Hepatocyte (in vitro differentiated cells): ENCODE measurements at regions not wholly inside any gene's neighbourhood (a gene's known extent, or its start where the extent isn't known, plus 50 kb on each side); places are given as distances from the start of the nearest gene placed in this dataset.

Source experiments
- DNase-seq: peaks from one replicate; pipeline ENCODE4 v3.0.0-alpha.2; 2016; ENCODE audit warnings: low spot score
- H2AFZ ChIP-seq: fragments of 200-600 bp; sonication (generic); 2 replicates; pipeline ENCODE4 v1.6.0; 2016; ENCODE audit warnings: antibody characterized with exemption, mild to moderate bottlenecking
- H3K27ac ChIP-seq: fragments of 200-600 bp; sonication (generic); 2 replicates; pipeline ENCODE4 v1.5.1; 2016; ENCODE audit warnings: mild to moderate bottlenecking
- H3K27me3 ChIP-seq: fragments of 200-600 bp; sonication (generic); 2 replicates; pipeline ENCODE4 v1.6.1; 2016
- H3K36me3 ChIP-seq: fragments of 200-600 bp; sonication (generic); replicated peaks from 2 replicates; pipeline ENCODE4 v1.5.1; 2016; ENCODE audit warnings: low read depth; ENCODE audit not compliant: insufficient read depth
- H3K4me1 ChIP-seq: fragments of 200-600 bp; sonication (generic); 2 replicates; pipeline ENCODE4 v1.5.1; 2016; ENCODE audit warnings: mild to moderate bottlenecking, moderate library complexity; ENCODE audit not compliant: insufficient read depth
- H3K4me2 ChIP-seq: fragments of 200-600 bp; sonication (generic); 2 replicates; pipeline ENCODE4 v1.6.0; 2016
- H3K4me3 ChIP-seq: fragments of 200-600 bp; sonication (generic); 2 replicates; pipeline ENCODE4 v1.5.1; 2016; ENCODE audit warnings: mild to moderate bottlenecking
- H3K79me2 ChIP-seq: fragments of 200-600 bp; sonication (generic); 2 replicates; pipeline ENCODE4 v1.6.0; 2017; ENCODE audit warnings: mild to moderate bottlenecking
- H3K9me2 ChIP-seq: fragments of 200-600 bp; sonication (generic); replicated peaks from 2 replicates; pipeline ENCODE4 v1.6.0; 2017; ENCODE audit warnings: mild to moderate bottlenecking; ENCODE audit not compliant: insufficient read depth
- H3K9me3 ChIP-seq: fragments of 200-600 bp; sonication (generic); 2 replicates; pipeline ENCODE4 v1.5.1; 2016; ENCODE audit warnings: low read depth, mild to moderate bottlenecking
- H4K20me1 ChIP-seq: fragments of 200-600 bp; sonication (generic); 2 replicates; pipeline ENCODE4 v1.6.0; 2016; ENCODE audit warnings: mild to moderate bottlenecking; ENCODE audit not compliant: insufficient read depth, poor library complexity, severe bottlenecking
- EZH2 ChIP-seq: fragments of 200-600 bp; sonication (generic); IDR thresholded peaks from 2 replicates; pipeline ENCODE4 v1.6.1; 2016; ENCODE audit warnings: antibody characterized with exemption, mild to moderate bottlenecking, borderline replicate concordance
- EZH2phosphoT487 ChIP-seq: fragments of 200-600 bp; sonication (generic); IDR thresholded peaks from one replicate; pipeline ENCODE4 v1.6.1; 2018; ENCODE audit warnings: antibody characterized with exemption, mild to moderate bottlenecking, low read depth, moderate library complexity; ENCODE audit not compliant: unreplicated experiment, severe bottlenecking
- WGBS: methylation state at CpG from one replicate; pipeline ENCODE4 v1.1.6; 2016; ENCODE audit warnings: low lambda C conversion rate; ENCODE audit errors: missing lambda C conversion rate; 5-methylcytosine and 5-hydroxymethylcytosine counted together
- TF ChIP-seq, protein P1 (sequence below): fragments of 200-600 bp; sonication (generic); IDR thresholded peaks from 2 replicates; pipeline ENCODE4 v1.5.1; 2016; ENCODE audit warnings: antibody characterized with exemption, mild to moderate bottlenecking; ENCODE audit not compliant: poor library complexity

DNA sequence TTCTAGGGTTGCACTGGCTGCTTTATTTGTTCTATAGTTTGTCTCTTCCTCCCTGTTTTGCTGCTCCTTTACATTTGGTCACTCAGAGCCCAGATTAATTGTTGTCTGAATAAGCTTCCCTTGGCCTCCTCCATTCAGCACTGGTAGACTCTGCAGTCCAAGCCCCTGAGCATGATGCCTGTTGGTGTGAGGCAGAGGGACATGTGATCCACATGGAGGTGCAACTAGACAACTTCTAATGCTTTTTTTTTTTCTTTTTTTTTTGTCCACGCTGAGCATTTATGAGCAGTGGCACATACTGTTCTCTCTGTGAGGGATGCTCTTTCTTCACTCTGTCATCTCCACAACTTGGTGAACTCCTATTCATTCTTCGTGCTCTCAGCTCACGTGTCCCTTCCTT is 167.3 kb upstream of the TBC1D5 start:
- no peak for DNase-seq
- Histone ChIP-seq H3K27ac (no peak overlapping the region), H3K27me3 (no peaks in the 10 kb centered on the region), H3K4me1 (no peaks in the 10 kb centered on the region), H3K9me3 (no peaks in the 10 kb centered on the region), H3K36me3 (no peaks in the 10 kb centered on the region), H2AFZ (no peak overlapping the region), H3K4me3 (no peak overlapping the region), H3K9me2 (no peaks in the 10 kb centered on the region), H4K20me1 (no peaks in the 10 kb centered on the region), H3K4me2 (no peak overlapping the region), H3K79me2 (no peaks in the 10 kb centered on the region)
- WGBS: 82% methylated on average over 3 of the region's 3 CpGs
- TF ChIP-seq EZH2phosphoT487 (no peak), EZH2 (no peak)
- TF ChIP-seq, protein P1, sequence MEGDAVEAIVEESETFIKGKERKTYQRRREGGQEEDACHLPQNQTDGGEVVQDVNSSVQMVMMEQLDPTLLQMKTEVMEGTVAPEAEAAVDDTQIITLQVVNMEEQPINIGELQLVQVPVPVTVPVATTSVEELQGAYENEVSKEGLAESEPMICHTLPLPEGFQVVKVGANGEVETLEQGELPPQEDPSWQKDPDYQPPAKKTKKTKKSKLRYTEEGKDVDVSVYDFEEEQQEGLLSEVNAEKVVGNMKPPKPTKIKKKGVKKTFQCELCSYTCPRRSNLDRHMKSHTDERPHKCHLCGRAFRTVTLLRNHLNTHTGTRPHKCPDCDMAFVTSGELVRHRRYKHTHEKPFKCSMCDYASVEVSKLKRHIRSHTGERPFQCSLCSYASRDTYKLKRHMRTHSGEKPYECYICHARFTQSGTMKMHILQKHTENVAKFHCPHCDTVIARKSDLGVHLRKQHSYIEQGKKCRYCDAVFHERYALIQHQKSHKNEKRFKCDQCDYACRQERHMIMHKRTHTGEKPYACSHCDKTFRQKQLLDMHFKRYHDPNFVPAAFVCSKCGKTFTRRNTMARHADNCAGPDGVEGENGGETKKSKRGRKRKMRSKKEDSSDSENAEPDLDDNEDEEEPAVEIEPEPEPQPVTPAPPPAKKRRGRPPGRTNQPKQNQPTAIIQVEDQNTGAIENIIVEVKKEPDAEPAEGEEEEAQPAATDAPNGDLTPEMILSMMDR: no peak

DNA sequence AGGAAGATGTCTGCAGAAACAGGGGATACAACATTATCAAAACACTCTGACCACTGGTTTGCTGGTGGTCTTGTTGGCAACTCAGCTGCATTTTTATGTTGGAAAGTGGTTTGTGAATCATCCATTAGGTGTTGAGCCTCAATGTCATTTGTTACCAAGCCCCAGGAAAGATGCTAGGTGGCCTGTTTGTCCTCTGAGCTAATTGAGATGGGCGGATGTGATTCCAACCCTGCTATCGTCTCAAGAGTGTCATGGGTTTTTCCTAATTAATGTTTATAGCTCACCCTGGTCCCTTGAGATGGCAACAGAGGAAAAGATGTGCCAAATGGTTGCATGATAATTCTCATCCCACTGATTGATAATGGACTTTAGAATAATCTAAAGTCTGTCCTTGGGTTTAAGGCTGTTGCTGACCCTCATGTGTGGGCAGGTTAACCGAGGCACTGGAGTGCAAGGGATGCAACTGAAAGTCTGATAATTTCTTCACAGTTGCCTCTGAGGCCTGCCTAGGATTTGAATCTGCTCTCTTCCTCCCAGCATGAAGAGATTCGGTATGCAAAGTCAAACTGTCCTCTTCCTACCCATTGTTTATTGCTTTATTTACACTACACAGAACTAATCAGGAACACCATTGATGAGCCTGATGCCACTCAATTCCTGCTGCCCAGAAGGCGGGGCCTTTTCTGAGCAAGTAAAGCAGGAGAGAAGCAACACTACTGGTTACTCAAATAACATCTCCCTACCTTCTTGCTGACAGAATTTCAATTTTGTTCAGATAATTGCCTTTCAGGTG is 166.2 kb upstream of the TBC1D5 start:
- Histone ChIP-seq H4K20me1 (no peaks in the 10 kb centered on the region), H2AFZ (no peak overlapping the region), H3K79me2 (no peaks in the 10 kb centered on the region), H3K9me2 (no peaks in the 10 kb centered on the region), H3K27me3 (no peaks in the 10 kb centered on the region), H3K4me1 (no peaks in the 10 kb centered on the region), H3K9me3 (no peaks in the 10 kb centered on the region), H3K4me2 (no peak overlapping the region), H3K36me3 (no peaks in the 10 kb centered on the region), H3K4me3 (no peak overlapping the region), H3K27ac (no peak overlapping the region)
- TF ChIP-seq, protein P1: no peak
- TF ChIP-seq EZH2 (no peak), EZH2phosphoT487 (no peak)
- 75% methylated on average over 5 of the region's 5 CpGs for WGBS
- DNase-seq: no peak

DNA sequence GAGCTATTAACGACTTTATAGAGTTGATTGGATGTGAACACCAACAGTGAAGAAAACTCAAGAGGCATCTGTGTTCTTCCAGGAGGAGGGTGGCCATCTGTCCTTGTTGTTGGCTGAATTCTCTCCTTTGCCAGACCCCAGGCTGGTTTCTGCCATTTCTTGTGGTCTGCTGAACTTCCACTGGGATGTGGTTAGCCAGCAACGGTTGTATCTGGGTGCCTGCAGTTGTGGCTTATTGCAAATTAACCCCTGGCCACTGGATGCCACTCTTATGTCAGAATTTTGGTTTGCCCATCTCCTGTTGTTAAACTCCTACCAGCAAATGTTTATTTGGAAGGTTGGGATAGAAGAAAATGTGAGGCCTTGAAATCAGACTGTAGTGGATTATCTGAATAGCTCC is 163.6 kb upstream of the TBC1D5 start:
- Histone ChIP-seq H2AFZ (no peak overlapping the region), H3K9me3 (no peaks in the 10 kb centered on the region), H3K79me2 (no peaks in the 10 kb centered on the region), H3K36me3 (no peaks in the 10 kb centered on the region), H3K4me1 (no peaks in the 10 kb centered on the region), H3K27ac (no peak overlapping the region), H3K4me2 (no peak overlapping the region), H3K27me3 (no peaks in the 10 kb centered on the region), H4K20me1 (no peaks in the 10 kb centered on the region), H3K4me3 (no peak overlapping the region), H3K9me2 (no peaks in the 10 kb centered on the region)
- TF ChIP-seq EZH2phosphoT487 (no peak), EZH2 (no peak)
- TF ChIP-seq, protein P1: no peak
- DNase-seq: no peak
- WGBS: 91% methylated on average over 2 of the region's 2 CpGs
